ENCODE measurements at regions not wholly inside any gene's neighbourhood (a gene's known extent, or its start where the extent isn't known, plus 50 kb on each side); places are given as distances from the start of the nearest gene placed in this dataset.

DNA sequence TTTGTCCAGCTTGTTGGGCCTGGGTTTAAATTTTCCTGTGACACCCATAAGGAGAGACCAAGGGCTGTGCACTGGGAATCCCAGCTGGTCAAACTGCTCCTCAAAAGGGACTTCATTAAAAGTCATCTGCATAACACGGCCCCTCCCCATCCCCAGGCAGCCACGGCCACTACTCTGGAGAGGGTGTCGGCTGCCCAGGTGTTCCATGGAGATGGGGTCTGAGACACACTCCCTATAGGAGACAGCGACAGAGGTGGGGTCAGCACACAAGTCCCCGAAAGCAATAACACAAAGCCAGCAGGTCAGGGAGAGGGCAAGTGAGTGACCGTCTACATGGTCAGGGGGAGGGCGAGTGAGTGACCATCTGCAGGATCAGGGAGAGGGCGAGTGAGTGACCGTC lies 75.6 kb upstream of the BCL11B start:
- Histone ChIP-seq H3K4me3 (ENCODE audit: low read depth, low read length) (no peak overlapping the region), H3K27me3 (ENCODE audit: control insufficient read depth, insufficient read depth, low read length) (no peaks in the 10 kb centered on the region), H3K36me3 (ENCODE audit: control insufficient read depth, insufficient read depth, low read length) (no peaks in the 10 kb centered on the region), H3K4me1 (ENCODE audit: control insufficient read depth, insufficient read depth, low read length) (no peaks in the 10 kb centered on the region), H3K9me3 (ENCODE audit: control insufficient read depth, insufficient read depth, low read length) (no peaks in the 10 kb centered on the region), H3K9ac (ENCODE audit: low read depth, low read length) (no peak overlapping the region)

- Histone ChIP-seq H3K9ac (ENCODE audit: low read depth, low read length) (no peak overlapping the region), H3K4me1 (ENCODE audit: control insufficient read depth, insufficient read depth, low read length) (no peaks in the 10 kb centered on the region), H3K9me3 (ENCODE audit: control insufficient read depth, insufficient read depth, low read length) (no peaks in the 10 kb centered on the region), H3K27me3 (ENCODE audit: control insufficient read depth, insufficient read depth, low read length) (no peaks in the 10 kb centered on the region), H3K36me3 (ENCODE audit: control insufficient read depth, insufficient read depth, low read length) (no peaks in the 10 kb centered on the region), H3K4me3 (ENCODE audit: low read depth, low read length) (no peak overlapping the region)
These were observed 74.6 kb upstream of the BCL11B start for GRCh38 chr14:99346470-99347080.

DNA sequence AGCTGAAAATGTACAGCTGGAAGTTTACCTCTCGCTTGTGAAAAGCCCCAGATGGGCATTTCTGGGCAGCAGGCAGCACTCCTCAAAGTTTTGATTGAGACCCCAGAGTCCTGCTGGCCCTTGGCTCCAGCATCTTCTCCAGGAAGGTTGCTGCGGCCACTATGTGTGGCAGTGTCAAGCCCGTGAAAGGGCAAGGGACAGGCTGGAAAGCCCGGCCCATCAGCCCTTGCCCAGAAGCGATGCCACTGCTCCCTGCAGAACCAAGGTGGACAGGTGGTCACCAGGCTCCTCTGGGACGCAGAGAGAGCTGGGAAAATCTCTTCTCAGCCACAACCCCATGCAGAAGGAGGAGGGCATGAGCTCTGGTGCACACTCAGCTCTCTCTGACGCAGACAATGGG lies 73.5 kb upstream of the BCL11B start:
- no peak overlapping the region for H3K9ac ChIP-seq (ENCODE audit: low read depth, low read length)
- no peaks in the 10 kb centered on the region for H3K4me1 ChIP-seq (ENCODE audit: control insufficient read depth, insufficient read depth, low read length)
- H3K36me3 ChIP-seq (ENCODE audit: control insufficient read depth, insufficient read depth, low read length): no peaks in the 10 kb centered on the region
- no peak overlapping the region for H3K4me3 ChIP-seq (ENCODE audit: low read depth, low read length)
- H3K9me3 ChIP-seq (ENCODE audit: control insufficient read depth, insufficient read depth, low read length): no peaks in the 10 kb centered on the region
- no peaks in the 10 kb centered on the region for H3K27me3 ChIP-seq (ENCODE audit: control insufficient read depth, insufficient read depth, low read length)

- Histone ChIP-seq H3K9ac (ENCODE audit: low read depth, low read length) (no peak overlapping the region), H3K9me3 (ENCODE audit: control insufficient read depth, insufficient read depth, low read length) (no peaks in the 10 kb centered on the region), H3K4me3 (ENCODE audit: low read depth, low read length) (no peak overlapping the region), H3K27me3 (ENCODE audit: control insufficient read depth, insufficient read depth, low read length) (no peaks in the 10 kb centered on the region), H3K4me1 (ENCODE audit: control insufficient read depth, insufficient read depth, low read length) (no peaks in the 10 kb centered on the region), H3K36me3 (ENCODE audit: control insufficient read depth, insufficient read depth, low read length) (no peaks in the 10 kb centered on the region)
These were observed 72.2 kb upstream of the BCL11B start for GRCh38 chr14:99344051-99344758.

DNA sequence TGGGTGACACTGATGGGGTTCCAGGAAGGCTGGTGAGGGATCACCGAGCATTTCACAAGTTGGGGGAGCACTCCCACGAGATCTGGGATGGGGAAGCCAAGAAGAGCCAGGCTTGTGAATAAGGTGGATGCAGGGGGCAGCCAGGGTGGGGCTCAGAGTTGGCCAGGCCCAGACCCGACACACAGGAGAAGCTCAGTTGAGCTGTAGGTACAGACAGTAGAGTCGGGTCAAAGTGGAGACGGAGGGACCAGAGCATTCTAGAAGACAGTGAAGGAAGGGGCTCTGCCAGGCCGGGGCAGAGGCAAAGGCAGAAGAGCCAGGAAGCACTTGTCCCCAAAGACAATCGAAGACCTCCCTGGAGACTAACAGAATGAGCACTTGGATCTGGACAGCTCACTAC lies 70.9 kb upstream of the BCL11B start:
- H3K9ac ChIP-seq (ENCODE audit: low read depth, low read length): no peak overlapping the region
- H3K27me3 ChIP-seq (ENCODE audit: control insufficient read depth, insufficient read depth, low read length): no peaks in the 10 kb centered on the region
- H3K4me3 ChIP-seq (ENCODE audit: low read depth, low read length): no peak overlapping the region
- H3K36me3 ChIP-seq (ENCODE audit: control insufficient read depth, insufficient read depth, low read length): no peaks in the 10 kb centered on the region
- H3K4me1 ChIP-seq (ENCODE audit: control insufficient read depth, insufficient read depth, low read length): no peaks in the 10 kb centered on the region
- H3K9me3 ChIP-seq (ENCODE audit: control insufficient read depth, insufficient read depth, low read length): no peaks in the 10 kb centered on the region

- H3K36me3 ChIP-seq (ENCODE audit: control insufficient read depth, insufficient read depth, low read length): no peaks in the 10 kb centered on the region
- H3K27me3 ChIP-seq (ENCODE audit: control insufficient read depth, insufficient read depth, low read length): no peaks in the 10 kb centered on the region
- no peaks in the 10 kb centered on the region for H3K9me3 ChIP-seq (ENCODE audit: control insufficient read depth, insufficient read depth, low read length)
- no peak overlapping the region for H3K4me3 ChIP-seq (ENCODE audit: low read depth, low read length)
- no peaks in the 10 kb centered on the region for H3K4me1 ChIP-seq (ENCODE audit: control insufficient read depth, insufficient read depth, low read length)
- H3K9ac ChIP-seq (ENCODE audit: low read depth, low read length): no peak overlapping the region
These were observed 70.2 kb upstream of the BCL11B start for GRCh38 chr14:99342204-99342603.

GRCh38 chr14:99339551-99339950 lies 67.6 kb upstream of the BCL11B start:
- Histone ChIP-seq H3K27me3 (ENCODE audit: control insufficient read depth, insufficient read depth, low read length) (no peaks in the 10 kb centered on the region), H3K9ac (ENCODE audit: low read depth, low read length) (no peak overlapping the region), H3K4me3 (ENCODE audit: low read depth, low read length) (no peak overlapping the region)

DNA sequence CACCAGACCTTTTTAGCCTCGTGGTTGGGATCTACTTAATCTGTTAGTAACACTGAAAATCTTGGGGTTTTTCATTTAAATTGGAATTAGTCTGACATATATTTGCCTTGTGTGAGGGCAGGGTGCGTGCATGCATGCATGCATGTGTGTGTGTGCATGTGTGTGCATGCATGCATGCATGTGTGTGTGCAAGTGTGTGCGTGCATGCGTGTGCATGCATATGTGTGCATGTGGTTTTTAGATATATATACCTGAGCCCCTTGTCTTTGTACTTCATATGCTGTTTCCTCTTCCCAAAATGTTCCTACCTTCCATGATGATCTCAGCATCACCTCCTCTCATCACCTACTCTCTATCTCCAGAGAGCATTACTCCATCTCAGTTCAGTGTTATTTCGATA lies 66.3 kb upstream of the BCL11B start:
- no peaks in the 10 kb centered on the region for H3K36me3 ChIP-seq (ENCODE audit: control insufficient read depth, insufficient read depth, low read length)
- H3K4me3 ChIP-seq (ENCODE audit: low read depth, low read length): no peak overlapping the region
- no peaks in the 10 kb centered on the region for H3K4me1 ChIP-seq (ENCODE audit: control insufficient read depth, insufficient read depth, low read length)
- H3K9ac ChIP-seq (ENCODE audit: low read depth, low read length): no peak overlapping the region
- H3K9me3 ChIP-seq (ENCODE audit: control insufficient read depth, insufficient read depth, low read length): no peaks in the 10 kb centered on the region
- H3K27me3 ChIP-seq (ENCODE audit: control insufficient read depth, insufficient read depth, low read length): no peaks in the 10 kb centered on the region

More at GRCh38 chr14:99339551-99339950, 67.6 kb upstream of the BCL11B start:
- H3K9me3 ChIP-seq (ENCODE audit: control insufficient read depth, insufficient read depth, low read length): no peaks in the 10 kb centered on the region
- no peaks in the 10 kb centered on the region for H3K36me3 ChIP-seq (ENCODE audit: control insufficient read depth, insufficient read depth, low read length)
- no peaks in the 10 kb centered on the region for H3K4me1 ChIP-seq (ENCODE audit: control insufficient read depth, insufficient read depth, low read length)

- H3K4me3 ChIP-seq (ENCODE audit: low read depth, low read length): no peak overlapping the region
- no peak overlapping the region for H3K9ac ChIP-seq (ENCODE audit: low read depth, low read length)
- no peaks in the 10 kb centered on the region for H3K4me1 ChIP-seq (ENCODE audit: control insufficient read depth, insufficient read depth, low read length)
- H3K9me3 ChIP-seq (ENCODE audit: control insufficient read depth, insufficient read depth, low read length): no peaks in the 10 kb centered on the region
- H3K36me3 ChIP-seq (ENCODE audit: control insufficient read depth, insufficient read depth, low read length): no peaks in the 10 kb centered on the region
- H3K27me3 ChIP-seq (ENCODE audit: control insufficient read depth, insufficient read depth, low read length): no peaks in the 10 kb centered on the region
These were observed 62.0 kb upstream of the BCL11B start for GRCh38 chr14:99333841-99334635.

DNA sequence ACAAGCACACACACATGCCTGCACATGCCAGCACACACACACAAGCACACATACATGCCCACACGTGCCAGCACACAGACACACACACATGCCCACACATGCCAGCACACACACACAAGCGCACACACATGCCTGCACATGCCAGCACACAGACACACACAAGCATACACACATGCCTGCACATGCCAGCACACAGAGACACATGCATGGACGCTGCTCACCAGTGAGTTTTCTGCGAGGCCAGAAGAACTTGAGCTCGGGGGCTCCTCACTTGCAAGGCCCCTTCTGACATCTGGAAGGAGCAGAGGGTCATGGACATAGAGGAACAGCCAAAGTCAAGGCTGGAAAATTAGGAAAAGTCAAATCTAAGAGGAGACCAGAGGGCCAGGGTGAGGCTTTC lies 61.2 kb upstream of the BCL11B start:
- no peaks in the 10 kb centered on the region for H3K27me3 ChIP-seq (ENCODE audit: control insufficient read depth, insufficient read depth, low read length)
- H3K9ac ChIP-seq (ENCODE audit: low read depth, low read length): no peak overlapping the region
- no peak overlapping the region for H3K4me3 ChIP-seq (ENCODE audit: low read depth, low read length)
- no peaks in the 10 kb centered on the region for H3K9me3 ChIP-seq (ENCODE audit: control insufficient read depth, insufficient read depth, low read length)
- no peaks in the 10 kb centered on the region for H3K4me1 ChIP-seq (ENCODE audit: control insufficient read depth, insufficient read depth, low read length)
- H3K36me3 ChIP-seq (ENCODE audit: control insufficient read depth, insufficient read depth, low read length): no peaks in the 10 kb centered on the region

DNA sequence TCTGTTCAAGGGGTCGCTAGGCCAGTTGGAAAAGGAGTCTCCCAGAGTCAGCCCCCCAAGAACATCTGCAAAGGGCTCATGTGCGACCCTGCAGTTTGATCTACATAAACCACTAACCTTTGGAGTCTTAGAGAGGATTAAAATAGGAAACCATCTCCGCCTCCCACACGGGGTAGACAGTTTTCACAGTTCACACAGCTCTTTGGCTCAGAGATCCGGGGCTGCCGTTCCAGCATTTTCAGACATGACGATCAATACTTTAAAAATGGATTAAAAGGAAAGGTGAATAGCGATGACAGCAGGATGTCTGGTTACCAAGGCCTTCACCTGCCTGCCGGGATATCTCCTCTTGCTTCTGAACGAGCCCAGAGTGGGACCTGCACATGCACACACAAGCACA lies 59.8 kb upstream of the BCL11B start:
- Histone ChIP-seq H3K4me3 (ENCODE audit: low read depth, low read length) (no peak overlapping the region), H3K4me1 (ENCODE audit: control insufficient read depth, insufficient read depth, low read length) (no peaks in the 10 kb centered on the region), H3K36me3 (ENCODE audit: control insufficient read depth, insufficient read depth, low read length) (no peaks in the 10 kb centered on the region), H3K27me3 (ENCODE audit: control insufficient read depth, insufficient read depth, low read length) (no peaks in the 10 kb centered on the region), H3K9ac (ENCODE audit: low read depth, low read length) (no peak overlapping the region), H3K9me3 (ENCODE audit: control insufficient read depth, insufficient read depth, low read length) (no peaks in the 10 kb centered on the region)

Data from iPS-15b (cell line).